Keratinocyte (primary cell): ENCODE measurements at regions not wholly inside any gene's neighbourhood (a gene's known extent, or its start where the extent isn't known, plus 50 kb on each side); places are given as distances from the start of the nearest gene placed in this dataset.

Source experiments
- DNase-seq: peaks from one replicate; pipeline ENCODE4 v3.0.0-alpha.2; 2011; ENCODE audit warnings: low read depth, missing footprints, low spot score
- FAIRE-seq: peaks from 2 replicates; lab custom pipeline; 2011; peaks lifted over from hg19 to GRCh38; lab: Jason Lieb, UNC
- H2AFZ ChIP-seq: 2 replicates; pipeline ENCODE4 v1.6.0; 2012; ENCODE audit warnings: low read length, control low read depth, inconsistent platforms; ENCODE audit not compliant: control insufficient read depth
- H3K27ac ChIP-seq: 2 replicates; pipeline ENCODE4 v1.5.1; 2011; ENCODE audit warnings: low read length; ENCODE audit not compliant: control insufficient read depth, insufficient read depth
- H3K27me3 ChIP-seq: 3 replicates; pipeline ENCODE4 v1.6.0; 2011; ENCODE audit warnings: low read length; ENCODE audit not compliant: control insufficient read depth, insufficient read depth; ENCODE audit errors: extremely low read depth
- H3K36me3 ChIP-seq, 2 experiments: 2 replicates in 1 of 2; 3 replicates in 1 of 2; pipeline ENCODE4 v1.5.1; 2011; ENCODE audit warnings: low read length in 2 of 2, mild to moderate bottlenecking in 1 of 2; ENCODE audit not compliant: control insufficient read depth in 2 of 2, insufficient read depth in 2 of 2; ENCODE audit errors: extremely low read depth in 1 of 2
- H3K4me1 ChIP-seq: 3 replicates; pipeline ENCODE4 v1.5.1; 2011; ENCODE audit warnings: low read length; ENCODE audit not compliant: control insufficient read depth, insufficient read depth; ENCODE audit errors: extremely low read depth
- H3K4me2 ChIP-seq: 3 replicates; pipeline ENCODE4 v1.6.0; 2011; ENCODE audit warnings: low read depth, low read length; ENCODE audit not compliant: control insufficient read depth, insufficient read depth; ENCODE audit errors: extremely low read depth
- H3K4me3 ChIP-seq, 3 experiments: fragments of 200-600 bp in 1 of 3; sonication (generic) in 1 of 3; 2 replicates in 2 of 3; 3 replicates in 1 of 3; pipeline ENCODE4 v1.5.1; 2011 to 2016; ENCODE audit warnings: low read length in 3 of 3, mild to moderate bottlenecking in 3 of 3, control low read depth in 2 of 3, inconsistent platforms in 1 of 3, low read depth in 1 of 3, mixed read lengths in 1 of 3, mixed run types in 1 of 3, moderate library complexity in 1 of 3; ENCODE audit not compliant: control insufficient read depth in 2 of 3, insufficient read depth in 2 of 3; ENCODE audit errors: extremely low read depth in 1 of 3
- H3K79me2 ChIP-seq: 2 replicates; pipeline ENCODE4 v1.6.0; 2012; ENCODE audit warnings: low read length; ENCODE audit not compliant: control insufficient read depth, insufficient read depth
- H3K9ac ChIP-seq: 3 replicates; pipeline ENCODE4 v1.6.0; 2011; ENCODE audit warnings: low read length; ENCODE audit not compliant: control insufficient read depth, insufficient read depth; ENCODE audit errors: extremely low read depth
- H3K9me1 ChIP-seq: 3 replicates; pipeline ENCODE4 v1.6.0; 2011; ENCODE audit warnings: low read length; ENCODE audit not compliant: control insufficient read depth, insufficient read depth; ENCODE audit errors: extremely low read depth
- H3K9me3 ChIP-seq: 2 replicates; pipeline ENCODE4 v1.5.1; 2012; ENCODE audit warnings: low read depth, low read length; ENCODE audit not compliant: control insufficient read depth
- H4K20me1 ChIP-seq: 3 replicates; pipeline ENCODE4 v1.6.0; 2011; ENCODE audit warnings: low read length; ENCODE audit not compliant: control insufficient read depth, insufficient read depth; ENCODE audit errors: extremely low read depth
- EZH2 ChIP-seq: IDR thresholded peaks from one replicate; pipeline ENCODE4 v1.6.1; 2012; ENCODE audit warnings: inconsistent platforms, mild to moderate bottlenecking, low read length, moderate library complexity
- dilution Hi-C: fragments of 300-500 bp; cut with MboI; formaldehyde crosslinking; loops from one replicate; pipeline ENCODE4 v1.7.0; 2020; ENCODE audit warnings: low sequenced_read_pairs; ENCODE audit not compliant: extremely low pct_ligation_motif_present
- TF ChIP-seq, protein P1 (sequence below), 3 experiments: IDR thresholded peaks in 1 of 3; conservative IDR thresholded peaks in 1 of 3; optimal IDR thresholded peaks in 1 of 3; 2 replicates in 2 of 3; 3 replicates in 1 of 3; pipeline versions ENCODE3 to v1.5.1; 2011; ENCODE audit warnings: low read length in 3 of 3, mild to moderate bottlenecking in 3 of 3, moderate library complexity in 2 of 3, control low read depth in 1 of 3, inconsistent platforms in 1 of 3; ENCODE audit not compliant: insufficient read depth in 2 of 3; ENCODE audit errors: extremely low read depth in 1 of 3

DNA sequence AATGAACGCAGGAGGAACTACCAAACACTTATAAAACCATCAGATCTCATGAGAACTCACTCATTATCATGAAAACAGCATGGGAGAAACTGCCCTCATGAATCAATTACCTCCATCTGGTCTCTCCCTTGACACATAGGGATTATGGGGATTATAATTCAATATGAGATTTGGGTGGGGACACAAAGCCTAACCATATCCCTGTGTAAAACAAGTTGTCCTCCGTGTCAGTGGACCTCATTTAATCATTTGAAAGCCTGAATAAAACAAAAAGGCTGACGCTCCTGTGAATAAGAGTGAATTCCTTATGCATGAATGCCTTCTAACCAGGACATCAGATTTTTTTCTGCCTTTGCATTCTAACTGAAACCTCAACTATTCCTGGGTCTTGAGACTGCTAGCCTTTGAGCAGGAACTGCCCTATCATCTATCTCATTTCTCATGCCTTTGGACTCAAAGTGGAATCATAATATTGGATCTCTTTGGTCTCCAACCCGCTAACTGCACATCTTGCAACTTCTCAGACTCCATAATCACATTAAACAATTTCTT is 648.8 kb downstream of the ADGRL2 start:
- Histone ChIP-seq H3K27me3 (no peaks in the 10 kb centered on the region), H2AFZ (no peak overlapping the region), H3K9me1 (no peaks in the 10 kb centered on the region), H3K36me3 (no peaks in the 10 kb centered on the region), H3K4me2 (no peak overlapping the region), H3K4me1 (peaks cover 4% of the 10 kb centered on the region), H3K9ac (no peak overlapping the region), H4K20me1 (no peaks in the 10 kb centered on the region), H3K27ac (no peak overlapping the region), H3K79me2 (no peaks in the 10 kb centered on the region), H3K9me3 (peaks cover 6% of the 10 kb centered on the region), H3K4me3 (no peak overlapping the region)
- TF ChIP-seq, protein P1, sequence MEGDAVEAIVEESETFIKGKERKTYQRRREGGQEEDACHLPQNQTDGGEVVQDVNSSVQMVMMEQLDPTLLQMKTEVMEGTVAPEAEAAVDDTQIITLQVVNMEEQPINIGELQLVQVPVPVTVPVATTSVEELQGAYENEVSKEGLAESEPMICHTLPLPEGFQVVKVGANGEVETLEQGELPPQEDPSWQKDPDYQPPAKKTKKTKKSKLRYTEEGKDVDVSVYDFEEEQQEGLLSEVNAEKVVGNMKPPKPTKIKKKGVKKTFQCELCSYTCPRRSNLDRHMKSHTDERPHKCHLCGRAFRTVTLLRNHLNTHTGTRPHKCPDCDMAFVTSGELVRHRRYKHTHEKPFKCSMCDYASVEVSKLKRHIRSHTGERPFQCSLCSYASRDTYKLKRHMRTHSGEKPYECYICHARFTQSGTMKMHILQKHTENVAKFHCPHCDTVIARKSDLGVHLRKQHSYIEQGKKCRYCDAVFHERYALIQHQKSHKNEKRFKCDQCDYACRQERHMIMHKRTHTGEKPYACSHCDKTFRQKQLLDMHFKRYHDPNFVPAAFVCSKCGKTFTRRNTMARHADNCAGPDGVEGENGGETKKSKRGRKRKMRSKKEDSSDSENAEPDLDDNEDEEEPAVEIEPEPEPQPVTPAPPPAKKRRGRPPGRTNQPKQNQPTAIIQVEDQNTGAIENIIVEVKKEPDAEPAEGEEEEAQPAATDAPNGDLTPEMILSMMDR (optimal IDR thresholded peaks at IDR 0.05 in 1 of 3, IDR thresholded peaks at IDR 0.05 in 1 of 3, conservative IDR thresholded peaks at IDR 0.05 in 1 of 3; ENCODE audit: extremely low read depth in 1 of 3, insufficient read depth in 2 of 3, low read length in 3 of 3): no peak
- TF ChIP-seq EZH2: no peak
- DNase-seq (no peak), FAIRE-seq (no peak)
- dilution Hi-C loops: no loop called here

DNA sequence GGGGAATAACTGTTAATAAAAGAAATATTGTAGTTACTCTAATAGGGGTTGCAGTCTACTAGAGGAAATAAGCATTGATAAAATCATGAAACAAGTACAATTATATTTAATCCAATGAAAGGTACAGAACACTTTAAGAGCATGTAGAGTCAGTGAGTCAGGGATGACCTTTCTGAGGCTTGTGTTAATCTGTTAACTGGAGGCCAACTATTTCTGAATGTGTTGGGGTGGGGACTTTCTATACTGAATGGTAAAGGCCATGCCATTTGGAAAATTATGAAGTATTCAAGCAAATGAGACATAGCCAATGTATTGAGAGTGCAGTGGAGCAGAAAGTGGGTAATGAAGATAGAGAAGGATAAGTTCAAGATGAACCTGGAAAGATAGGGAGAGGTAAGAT is 646.2 kb downstream of the ADGRL2 start:
- DNase-seq (no peak), FAIRE-seq (no peak)
- Histone ChIP-seq H3K36me3 (no peaks in the 10 kb centered on the region), H3K4me1 (no peaks in the 10 kb centered on the region), H3K4me3 (no peak overlapping the region), H3K4me2 (no peak overlapping the region), H3K9me1 (no peaks in the 10 kb centered on the region), H3K9ac (no peak overlapping the region), H2AFZ (no peak overlapping the region), H3K79me2 (no peaks in the 10 kb centered on the region), H3K27me3 (no peaks in the 10 kb centered on the region), H4K20me1 (no peaks in the 10 kb centered on the region), H3K9me3 (no peaks in the 10 kb centered on the region), H3K27ac (no peak overlapping the region)
- dilution Hi-C loops: no loop called here
- no peak for TF ChIP-seq EZH2

DNA sequence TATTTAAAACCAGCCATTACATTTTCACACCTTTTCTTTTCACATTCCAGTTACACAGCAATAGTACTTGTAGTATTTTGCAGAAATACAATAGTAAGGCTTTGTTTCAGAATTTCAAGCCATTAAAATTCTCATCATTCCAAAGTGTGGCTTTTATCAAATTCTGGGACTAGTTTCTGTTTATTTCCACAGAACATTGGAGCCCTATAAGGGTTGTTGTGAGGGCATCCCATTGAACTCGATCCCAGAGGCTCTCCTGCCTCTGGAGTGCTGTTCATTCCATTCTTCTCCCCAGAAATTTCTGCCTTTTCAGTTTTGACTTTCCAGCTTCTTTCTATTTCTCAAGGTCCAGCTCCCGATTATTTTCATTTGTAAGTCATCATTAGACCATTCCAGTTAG is 645.5 kb downstream of the ADGRL2 start:
- H3K27me3 ChIP-seq: no peaks in the 10 kb centered on the region
- no peaks in the 10 kb centered on the region for H3K4me1 ChIP-seq
- dilution Hi-C loops: no loop called here
- no peak overlapping the region for H3K4me3 ChIP-seq
- H3K79me2 ChIP-seq: no peaks in the 10 kb centered on the region
- no peaks in the 10 kb centered on the region for H3K9me3 ChIP-seq
- TF ChIP-seq, protein P1 (optimal IDR thresholded peaks at IDR 0.05 in 1 of 3, IDR thresholded peaks at IDR 0.05 in 1 of 3, conservative IDR thresholded peaks at IDR 0.05 in 1 of 3; ENCODE audit: extremely low read depth in 1 of 3, insufficient read depth in 2 of 3, low read length in 3 of 3): no peak
- TF ChIP-seq EZH2: no peak
- H3K9me1 ChIP-seq: no peaks in the 10 kb centered on the region
- no peaks in the 10 kb centered on the region for H3K36me3 ChIP-seq
- DNase-seq (no peak), FAIRE-seq (no peak)
- H3K9ac ChIP-seq: no peak overlapping the region
- no peaks in the 10 kb centered on the region for H4K20me1 ChIP-seq
- H2AFZ ChIP-seq: no peak overlapping the region
- no peak overlapping the region for H3K27ac ChIP-seq
- H3K4me2 ChIP-seq: no peak overlapping the region
